Tibial nerve (tissue), 3 donors: ENCODE measurements at regions not wholly inside any gene's neighbourhood (a gene's known extent, or its start where the extent isn't known, plus 50 kb on each side); places are given as distances from the start of the nearest gene placed in this dataset.

ENCODE experiments used
- CTCF ChIP-seq, 5 experiments: fragments of 200-600 bp in 3 of 5; fragments of 450-650 bp in 2 of 5; sonication (generic) in 3 of 5; IDR thresholded peaks; one replicate each; pipeline ENCODE4 v1.5.1; 2016 to 2019; ENCODE audit warnings: antibody characterized with exemption in 5 of 5, mild to moderate bottlenecking in 3 of 5, moderate library complexity in 2 of 5
- POLR2A ChIP-seq, 2 donors: fragments of 450-650 bp; IDR thresholded peaks; one replicate each; pipeline ENCODE4 v1.6.1; 2017; ENCODE audit warnings: antibody characterized with exemption in 2 of 2, mild to moderate bottlenecking in 2 of 2, moderate library complexity in 2 of 2

- TF ChIP-seq POLR2A (IDR thresholded peaks at IDR 0.05), result no peak
- no peak for TF ChIP-seq CTCF (IDR thresholded peaks at IDR 0.05)
Observed at GRCh38 chr18:78423811-78424210, 555.8 kb upstream of the SALL3 start.
